Mesendoderm (in vitro differentiated cells): ENCODE measurements at regions not wholly inside any gene's neighbourhood (a gene's known extent, or its start where the extent isn't known, plus 50 kb on each side); places are given as distances from the start of the nearest gene placed in this dataset.

ENCODE experiments used
- DNase-seq: peaks from one replicate; pipeline ENCODE4 v3.0.0; 2013
- H2AK5ac ChIP-seq: 2 replicates; pipeline ENCODE4 v1.6.1; 2013; ENCODE audit warnings: low read length, inconsistent platforms
- H2BK120ac ChIP-seq: 2 replicates; pipeline ENCODE4 v1.6.1; 2013; ENCODE audit warnings: low read depth, mild to moderate bottlenecking, low read length, moderate library complexity, mixed read lengths
- H2BK15ac ChIP-seq: replicated peaks from 2 replicates; pipeline ENCODE4 v1.6.1; 2013; ENCODE audit warnings: low read depth, mild to moderate bottlenecking, moderate library complexity
- H2BK5ac ChIP-seq: 2 replicates; pipeline ENCODE4 v1.6.1; 2013; ENCODE audit warnings: low read length, inconsistent platforms
- H3K18ac ChIP-seq: 2 replicates; pipeline ENCODE4 v1.6.1; 2013; ENCODE audit warnings: mild to moderate bottlenecking, low read length, mixed read lengths
- H3K23ac ChIP-seq: one replicate; pipeline ENCODE4 v1.6.1; 2013; ENCODE audit warnings: low read length
- H3K27ac ChIP-seq: 2 replicates; pipeline ENCODE4 v1.5.1; 2013; ENCODE audit warnings: low read depth, mild to moderate bottlenecking, inconsistent platforms, low read length, moderate library complexity
- H3K27me3 ChIP-seq: 2 replicates; pipeline ENCODE4 v1.6.1; 2013; ENCODE audit warnings: low read length, control low read depth, mild to moderate bottlenecking, inconsistent platforms; ENCODE audit not compliant: insufficient read depth, poor library complexity
- H3K36me3 ChIP-seq: 2 replicates; pipeline ENCODE4 v1.6.1; 2013; ENCODE audit warnings: low read length, inconsistent platforms; ENCODE audit not compliant: control insufficient read depth, insufficient read depth
- H3K4ac ChIP-seq: one replicate; pipeline ENCODE4 v1.6.1; 2013; ENCODE audit warnings: low read depth, mild to moderate bottlenecking, low read length, moderate library complexity
- H3K4me1 ChIP-seq: 2 replicates; pipeline ENCODE4 v1.6.1; 2013; ENCODE audit warnings: low read depth, low read length, inconsistent platforms; ENCODE audit not compliant: control insufficient read depth
- H3K4me2 ChIP-seq: 2 replicates; pipeline ENCODE4 v1.6.1; 2013; ENCODE audit warnings: low read length
- H3K4me3 ChIP-seq: 2 replicates; pipeline ENCODE4 v1.5.1; 2013; ENCODE audit warnings: mild to moderate bottlenecking, low read length
- H3K56ac ChIP-seq: one replicate; pipeline ENCODE4 v1.6.1; 2013; ENCODE audit warnings: low read length
- H3K79me1 ChIP-seq: 2 replicates; pipeline ENCODE4 v1.6.1; 2013; ENCODE audit warnings: low read length, inconsistent platforms
- H3K79me2 ChIP-seq: 2 replicates; pipeline ENCODE4 v1.6.1; 2013; ENCODE audit warnings: mild to moderate bottlenecking, low read length; ENCODE audit not compliant: control insufficient read depth, insufficient read depth
- H3K9ac ChIP-seq: 2 replicates; pipeline ENCODE4 v1.6.1; 2013; ENCODE audit warnings: low read length, inconsistent platforms
- H4K5ac ChIP-seq: one replicate; pipeline ENCODE4 v1.6.1; 2013; ENCODE audit warnings: low read length
- H4K8ac ChIP-seq: one replicate; pipeline ENCODE4 v1.6.1; 2013; ENCODE audit warnings: low read depth, mild to moderate bottlenecking, control low read depth, low read length, moderate library complexity
- WGBS: extraction: QIAGEN DNeasy Blood & Tissue Kit; methylation state at CpG from one replicate; pipeline ENCODE4 v1.1.7; 2013; ENCODE audit warnings: low lambda C conversion rate, missing lambda C conversion rate; ENCODE audit not compliant: insufficient coverage; ENCODE audit errors: extremely low coverage; 5-methylcytosine and 5-hydroxymethylcytosine counted together

- Histone ChIP-seq H3K79me1 (no peaks in the 10 kb centered on the region), H2BK120ac (no peak overlapping the region), H4K8ac (peak overlapping the region; percentile 86), H2BK5ac (no peak overlapping the region), H3K56ac (no peak overlapping the region), H3K18ac (no peak overlapping the region), H2BK15ac (no peak overlapping the region), H3K4me1 (no peaks in the 10 kb centered on the region), H2AK5ac (no peak overlapping the region), H3K27ac (no peak overlapping the region), H3K27me3 (no peaks in the 10 kb centered on the region), H4K5ac (no peak overlapping the region), H3K36me3 (no peaks in the 10 kb centered on the region), H3K4me3 (no peak overlapping the region), H3K79me2 (no peaks in the 10 kb centered on the region), H3K23ac (no peak overlapping the region), H3K4ac (no peak overlapping the region), H3K9ac (no peak overlapping the region), H3K4me2 (no peak overlapping the region)
- no CpG with 5 or more reads among the region's 2 CpGs for WGBS
- no peak for DNase-seq
These were observed 647.7 kb downstream of the KCNT2 start for GRCh38 chr1:195960580-195960979.

GRCh38 chr1:195958131-195958530 lies 650.1 kb downstream of the KCNT2 start:
- H4K5ac ChIP-seq, result no peak overlapping the region
- no peak overlapping the region for H2BK120ac ChIP-seq
- no peak overlapping the region for H3K18ac ChIP-seq
- no peak overlapping the region for H4K8ac ChIP-seq
- no peak overlapping the region for H3K9ac ChIP-seq
- no peak overlapping the region for H3K4me3 ChIP-seq
- no peaks in the 10 kb centered on the region for H3K4me1 ChIP-seq
- no peaks in the 10 kb centered on the region for H3K36me3 ChIP-seq
- whole genome bisulfite sequencing, result no CpG with 5 or more reads among the region's 4 CpGs
- no peak for DNase-seq
- H3K4me2 ChIP-seq, result no peak overlapping the region
- H3K27me3 ChIP-seq, result no peaks in the 10 kb centered on the region
- no peak overlapping the region for H3K23ac ChIP-seq
- no peaks in the 10 kb centered on the region for H3K79me1 ChIP-seq
- H2AK5ac ChIP-seq, result no peak overlapping the region
- H3K56ac ChIP-seq, result no peak overlapping the region
- no peak overlapping the region for H2BK15ac ChIP-seq
- no peak overlapping the region for H2BK5ac ChIP-seq
- no peaks in the 10 kb centered on the region for H3K79me2 ChIP-seq
- H3K27ac ChIP-seq, result no peak overlapping the region
- no peak overlapping the region for H3K4ac ChIP-seq

- Histone ChIP-seq H3K23ac (no peak overlapping the region), H3K4me1 (no peaks in the 10 kb centered on the region), H3K79me1 (no peaks in the 10 kb centered on the region), H3K18ac (no peak overlapping the region), H4K8ac (no peak overlapping the region), H3K4me2 (no peak overlapping the region), H3K4me3 (no peak overlapping the region), H2BK15ac (no peak overlapping the region), H2AK5ac (no peak overlapping the region), H3K27me3 (no peaks in the 10 kb centered on the region), H3K56ac (no peak overlapping the region), H3K27ac (no peak overlapping the region), H2BK5ac (no peak overlapping the region), H2BK120ac (no peak overlapping the region), H3K4ac (no peak overlapping the region), H3K36me3 (no peaks in the 10 kb centered on the region), H3K79me2 (no peaks in the 10 kb centered on the region), H3K9ac (no peak overlapping the region), H4K5ac (no peak overlapping the region)
- no CpG with 5 or more reads among the region's 3 CpGs for WGBS
- no peak for DNase-seq
These were observed 651.4 kb downstream of the KCNT2 start for GRCh38 chr1:195956845-195957244.

- Histone ChIP-seq H3K9ac (no peak overlapping the region), H3K23ac (no peak overlapping the region), H3K18ac (no peak overlapping the region), H2BK120ac (no peak overlapping the region), H3K4me3 (no peak overlapping the region), H4K5ac (no peak overlapping the region), H3K56ac (no peak overlapping the region), H3K79me1 (no peaks in the 10 kb centered on the region), H3K4me2 (no peak overlapping the region), H3K27ac (no peak overlapping the region), H3K27me3 (no peaks in the 10 kb centered on the region), H3K4ac (no peak overlapping the region), H3K36me3 (no peaks in the 10 kb centered on the region), H4K8ac (no peak overlapping the region), H3K4me1 (no peaks in the 10 kb centered on the region), H2BK5ac (no peak overlapping the region), H2BK15ac (no peak overlapping the region), H2AK5ac (no peak overlapping the region), H3K79me2 (no peaks in the 10 kb centered on the region)
- no CpG with 5 or more reads among the region's 6 CpGs for WGBS
- DNase-seq, result no peak
These were observed 653.4 kb downstream of the KCNT2 start for GRCh38 chr1:195954848-195955247.

DNA sequence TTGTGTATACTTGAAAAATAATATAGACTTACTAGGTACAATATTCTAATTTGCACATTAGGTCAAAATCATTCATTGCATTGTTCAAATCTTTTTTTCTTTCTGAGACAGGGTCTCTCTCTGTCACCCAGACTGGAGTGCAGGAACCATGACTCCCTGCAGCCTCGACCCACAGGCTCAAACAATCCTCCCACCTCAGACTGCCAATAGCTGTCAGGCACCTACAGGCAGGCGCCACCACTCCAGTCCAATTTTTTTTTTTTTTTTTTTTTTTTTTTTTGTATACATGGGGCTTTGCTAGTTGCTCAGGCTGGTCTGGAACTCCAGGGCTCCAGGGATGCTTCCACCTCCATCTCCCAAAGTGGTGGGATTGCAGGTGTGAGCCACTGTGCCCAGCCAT lies 656.9 kb downstream of the KCNT2 start:
- Histone ChIP-seq H3K27ac (no peak overlapping the region), H3K4me2 (no peak overlapping the region), H3K4me3 (no peak overlapping the region), H3K4ac (no peak overlapping the region), H4K5ac (no peak overlapping the region), H2BK15ac (no peak overlapping the region), H3K18ac (no peak overlapping the region), H2BK120ac (no peak overlapping the region), H2AK5ac (no peak overlapping the region), H3K56ac (no peak overlapping the region), H3K79me2 (no peaks in the 10 kb centered on the region), H3K23ac (no peak overlapping the region), H2BK5ac (no peak overlapping the region), H3K27me3 (no peaks in the 10 kb centered on the region), H3K4me1 (no peaks in the 10 kb centered on the region), H3K36me3 (no peaks in the 10 kb centered on the region), H4K8ac (no peak overlapping the region), H3K79me1 (no peaks in the 10 kb centered on the region), H3K9ac (no peak overlapping the region)
- no CpG with 5 or more reads among the region's 2 CpGs for WGBS
- peak; percentile 20 for DNase-seq

DNA sequence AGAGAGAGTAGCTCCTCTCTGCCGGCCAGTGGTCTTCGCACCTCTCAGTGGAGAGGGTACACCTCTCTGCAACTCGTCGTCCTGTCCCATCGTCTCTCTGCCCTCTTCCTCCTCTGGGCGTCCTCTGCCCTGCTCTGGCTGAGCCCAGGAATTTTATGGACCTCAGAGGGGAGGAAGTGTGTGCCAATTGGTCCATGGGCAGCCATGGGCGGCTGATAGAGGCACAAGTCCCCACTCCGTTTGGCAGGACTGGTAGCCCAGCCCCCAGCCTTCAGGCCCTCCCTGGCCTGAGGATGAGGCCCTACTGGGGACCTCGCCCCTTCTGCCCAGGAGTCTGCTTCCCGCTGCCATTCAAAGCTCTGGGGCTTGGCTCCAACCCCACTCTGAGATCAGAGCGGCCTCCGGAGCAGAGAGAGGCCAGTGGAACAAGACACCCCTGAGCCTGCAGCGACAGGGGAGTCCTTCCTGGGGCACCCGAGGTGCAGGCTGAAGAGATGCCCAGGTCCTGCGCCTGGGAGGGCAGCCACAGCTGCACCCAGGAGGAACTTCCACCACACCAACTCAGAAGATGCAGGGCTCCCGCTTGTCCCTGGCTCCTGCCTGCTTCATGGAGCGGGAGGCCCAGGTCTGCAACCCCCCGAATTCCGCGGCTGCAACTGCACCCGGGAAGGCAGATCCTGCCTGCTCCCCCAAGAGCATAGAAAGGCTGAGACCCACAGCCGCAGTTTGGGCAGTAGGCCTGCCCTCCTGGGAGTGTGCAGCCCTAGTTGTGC lies 659.9 kb downstream of the KCNT2 start:
- Histone ChIP-seq H3K27ac (no peak overlapping the region), H3K36me3 (no peaks in the 10 kb centered on the region), H3K23ac (peak overlapping the region; percentile 48), H3K4ac (no peak overlapping the region), H3K4me2 (no peak overlapping the region), H3K27me3 (no peaks in the 10 kb centered on the region), H2BK5ac (no peak overlapping the region), H3K4me1 (no peaks in the 10 kb centered on the region), H3K79me1 (no peaks in the 10 kb centered on the region), H2AK5ac (no peak overlapping the region), H4K5ac (no peak overlapping the region), H4K8ac (no peak overlapping the region), H2BK15ac (no peak overlapping the region), H3K18ac (no peak overlapping the region), H3K4me3 (no peak overlapping the region), H2BK120ac (no peak overlapping the region), H3K79me2 (no peaks in the 10 kb centered on the region), H3K56ac (no peak overlapping the region), H3K9ac (no peak overlapping the region)
- no peak for DNase-seq
- WGBS, result no CpG with 5 or more reads among the region's 22 CpGs
